ENCODE measurements at regions not wholly inside any gene's neighbourhood (a gene's known extent, or its start where the extent isn't known, plus 50 kb on each side); places are given as distances from the start of the nearest gene placed in this dataset.

DNA sequence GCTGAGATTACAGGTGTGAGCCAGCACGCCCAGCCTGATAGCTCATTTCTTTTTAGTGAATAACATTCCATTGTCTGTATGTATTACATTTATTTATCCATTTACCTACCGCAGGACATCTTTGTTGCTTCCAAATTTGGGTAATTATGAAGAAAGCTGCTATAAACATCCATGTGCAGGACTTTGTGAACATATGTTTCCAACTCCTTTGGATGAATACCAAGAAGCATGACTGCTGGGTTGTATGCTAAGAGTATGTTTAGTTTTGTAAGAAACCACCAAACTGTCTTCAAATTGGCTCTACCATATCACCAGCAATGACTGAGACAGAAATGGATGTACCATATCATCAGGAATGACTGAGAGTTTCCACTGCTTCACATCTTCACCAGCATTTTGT is 200.2 kb upstream of the TMEM196 start:
- Histone ChIP-seq H3K4me1 (ENCODE audit: insufficient read depth, poor library complexity, severe bottlenecking) (peaks cover 13% of the 10 kb centered on the region), H3K27ac (ENCODE audit: poor library complexity, severe bottlenecking) (no peak overlapping the region), H3K4me3 (ENCODE audit: severe bottlenecking) (no peak overlapping the region), H3K9me3 (ENCODE audit: severe bottlenecking) (no peaks in the 10 kb centered on the region), H3K27me3 (ENCODE audit: insufficient read depth, poor library complexity, severe bottlenecking) (no peaks in the 10 kb centered on the region), H3K36me3 (ENCODE audit: low read depth) (no peaks in the 10 kb centered on the region)
- no peak for ATAC-seq (ENCODE audit: low read depth)
- DNase-seq (ENCODE audit: low spot score) = no peak
- TF ChIP-seq, protein P1, sequence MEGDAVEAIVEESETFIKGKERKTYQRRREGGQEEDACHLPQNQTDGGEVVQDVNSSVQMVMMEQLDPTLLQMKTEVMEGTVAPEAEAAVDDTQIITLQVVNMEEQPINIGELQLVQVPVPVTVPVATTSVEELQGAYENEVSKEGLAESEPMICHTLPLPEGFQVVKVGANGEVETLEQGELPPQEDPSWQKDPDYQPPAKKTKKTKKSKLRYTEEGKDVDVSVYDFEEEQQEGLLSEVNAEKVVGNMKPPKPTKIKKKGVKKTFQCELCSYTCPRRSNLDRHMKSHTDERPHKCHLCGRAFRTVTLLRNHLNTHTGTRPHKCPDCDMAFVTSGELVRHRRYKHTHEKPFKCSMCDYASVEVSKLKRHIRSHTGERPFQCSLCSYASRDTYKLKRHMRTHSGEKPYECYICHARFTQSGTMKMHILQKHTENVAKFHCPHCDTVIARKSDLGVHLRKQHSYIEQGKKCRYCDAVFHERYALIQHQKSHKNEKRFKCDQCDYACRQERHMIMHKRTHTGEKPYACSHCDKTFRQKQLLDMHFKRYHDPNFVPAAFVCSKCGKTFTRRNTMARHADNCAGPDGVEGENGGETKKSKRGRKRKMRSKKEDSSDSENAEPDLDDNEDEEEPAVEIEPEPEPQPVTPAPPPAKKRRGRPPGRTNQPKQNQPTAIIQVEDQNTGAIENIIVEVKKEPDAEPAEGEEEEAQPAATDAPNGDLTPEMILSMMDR (IDR thresholded peaks at IDR 0.05; ENCODE audit: poor library complexity, severe bottlenecking) = no peak

DNA sequence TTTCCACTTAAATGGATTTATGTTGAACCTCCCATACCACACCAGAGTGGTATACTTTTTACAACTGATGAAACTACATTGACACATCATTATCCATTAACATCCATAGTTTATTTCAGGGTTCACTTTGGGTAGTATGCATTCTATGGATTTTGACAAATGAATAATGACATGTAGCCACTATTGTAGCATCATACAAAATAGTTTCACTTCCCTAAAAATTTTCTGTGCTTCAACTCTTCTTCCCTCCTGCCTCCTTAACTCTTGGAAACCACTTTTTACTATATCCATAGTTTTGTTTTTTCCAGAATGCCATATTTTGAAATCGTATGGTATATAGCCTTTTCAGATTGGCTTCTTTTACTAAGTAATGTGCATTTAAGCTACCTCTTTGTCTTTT is 199.5 kb upstream of the TMEM196 start:
- Histone ChIP-seq H3K36me3 (ENCODE audit: low read depth) (no peaks in the 10 kb centered on the region), H3K27me3 (ENCODE audit: insufficient read depth, poor library complexity, severe bottlenecking) (no peaks in the 10 kb centered on the region), H3K27ac (ENCODE audit: poor library complexity, severe bottlenecking) (no peak overlapping the region), H3K4me1 (ENCODE audit: insufficient read depth, poor library complexity, severe bottlenecking) (peaks cover 13% of the 10 kb centered on the region), H3K4me3 (ENCODE audit: severe bottlenecking) (no peak overlapping the region), H3K9me3 (ENCODE audit: severe bottlenecking) (no peaks in the 10 kb centered on the region)
- TF ChIP-seq, protein P1 (IDR thresholded peaks at IDR 0.05; ENCODE audit: poor library complexity, severe bottlenecking) = no peak
- DNase-seq (ENCODE audit: low spot score) = no peak
- ATAC-seq (ENCODE audit: low read depth) = no peak

DNA sequence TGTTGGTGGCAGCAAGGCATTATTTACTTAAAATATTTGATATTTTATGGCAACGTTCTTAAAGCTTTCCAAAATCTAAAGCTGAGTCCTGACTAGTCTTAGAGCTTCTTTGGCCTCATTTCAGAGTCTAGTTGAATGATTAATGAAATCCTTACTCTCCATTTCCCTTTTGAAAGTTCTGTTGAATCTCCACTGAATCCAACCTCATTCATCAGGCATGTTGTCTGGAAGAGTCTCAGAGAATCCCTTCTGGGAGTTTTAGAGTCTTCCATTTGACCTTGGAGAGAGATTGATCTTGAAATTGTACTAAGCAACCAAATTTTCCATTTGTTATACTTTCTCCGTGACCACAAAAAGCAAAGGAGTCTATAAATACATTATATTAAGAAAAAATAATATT is 198.5 kb upstream of the TMEM196 start:
- Histone ChIP-seq H3K4me1 (ENCODE audit: insufficient read depth, poor library complexity, severe bottlenecking) (peaks cover 13% of the 10 kb centered on the region), H3K27ac (ENCODE audit: poor library complexity, severe bottlenecking) (no peak overlapping the region), H3K27me3 (ENCODE audit: insufficient read depth, poor library complexity, severe bottlenecking) (no peaks in the 10 kb centered on the region), H3K9me3 (ENCODE audit: severe bottlenecking) (no peaks in the 10 kb centered on the region), H3K4me3 (ENCODE audit: severe bottlenecking) (no peak overlapping the region), H3K36me3 (ENCODE audit: low read depth) (no peaks in the 10 kb centered on the region)
- DNase-seq (ENCODE audit: low spot score) (no peak), ATAC-seq (ENCODE audit: low read depth) (no peak)
- TF ChIP-seq, protein P1 (IDR thresholded peaks at IDR 0.05; ENCODE audit: poor library complexity, severe bottlenecking) = no peak

DNA sequence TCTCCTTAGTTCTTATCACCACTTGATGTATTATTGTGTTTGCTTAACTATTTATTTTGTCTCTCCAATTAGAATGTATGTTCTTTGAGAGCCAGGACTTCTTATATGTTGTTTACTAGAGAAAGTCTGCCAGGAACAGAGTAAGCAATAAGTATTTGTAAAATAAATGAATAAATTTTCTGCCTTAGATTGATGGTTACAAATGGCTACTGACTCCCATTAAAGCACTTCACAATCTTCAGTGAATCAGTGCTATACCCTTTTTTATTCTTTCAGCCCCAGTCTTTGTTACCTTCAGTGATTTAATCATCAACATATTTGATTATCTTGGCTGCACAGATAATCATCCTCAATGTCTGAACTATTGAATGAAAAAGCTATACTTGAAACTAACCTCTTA is 197.1 kb upstream of the TMEM196 start:
- Histone ChIP-seq H3K4me3 (ENCODE audit: severe bottlenecking) (no peak overlapping the region), H3K27ac (ENCODE audit: poor library complexity, severe bottlenecking) (peak overlapping the region; percentile 55), H3K27me3 (ENCODE audit: insufficient read depth, poor library complexity, severe bottlenecking) (no peaks in the 10 kb centered on the region), H3K9me3 (ENCODE audit: severe bottlenecking) (no peaks in the 10 kb centered on the region), H3K36me3 (ENCODE audit: low read depth) (no peaks in the 10 kb centered on the region), H3K4me1 (ENCODE audit: insufficient read depth, poor library complexity, severe bottlenecking) (peaks cover 13% of the 10 kb centered on the region)
- TF ChIP-seq, protein P1 (IDR thresholded peaks at IDR 0.05; ENCODE audit: poor library complexity, severe bottlenecking) = no peak
- DNase-seq (ENCODE audit: low spot score) (no peak), ATAC-seq (ENCODE audit: low read depth) (no peak)

DNA sequence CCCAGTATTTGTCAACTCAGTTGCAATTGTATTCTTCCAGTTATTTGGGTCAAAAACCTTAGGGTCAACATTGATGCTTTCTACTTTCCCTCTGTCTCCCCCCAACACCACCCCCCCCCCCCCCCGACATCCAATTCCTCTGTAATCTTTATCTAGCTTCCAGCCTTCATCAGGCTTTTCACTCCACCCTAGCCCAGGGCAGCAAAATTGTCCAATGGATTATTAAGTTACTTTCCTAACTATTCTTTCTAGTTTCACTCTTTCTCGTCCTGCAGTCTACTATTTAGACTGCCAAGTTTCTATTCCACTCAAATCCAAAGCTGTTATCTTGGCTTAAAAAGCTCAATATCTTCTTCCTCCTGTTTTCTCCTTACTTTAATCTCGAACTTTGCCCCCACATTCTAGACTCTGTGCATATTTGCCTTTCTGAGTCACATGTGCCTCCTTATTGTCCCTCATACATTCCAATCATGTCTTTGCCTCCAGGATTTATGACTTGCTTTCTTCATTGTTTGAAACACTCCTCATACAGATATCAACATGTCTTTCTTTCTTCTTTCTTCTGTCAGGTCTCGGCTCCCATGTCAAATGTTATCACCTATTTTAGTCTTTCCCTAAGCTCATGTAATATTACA is 196.6 kb upstream of the TMEM196 start:
- Histone ChIP-seq H3K4me1 (ENCODE audit: insufficient read depth, poor library complexity, severe bottlenecking) (peaks cover 13% of the 10 kb centered on the region), H3K27ac (ENCODE audit: poor library complexity, severe bottlenecking) (peak overlapping the region; percentile 55), H3K9me3 (ENCODE audit: severe bottlenecking) (no peaks in the 10 kb centered on the region), H3K27me3 (ENCODE audit: insufficient read depth, poor library complexity, severe bottlenecking) (no peaks in the 10 kb centered on the region), H3K4me3 (ENCODE audit: severe bottlenecking) (no peak overlapping the region), H3K36me3 (ENCODE audit: low read depth) (no peaks in the 10 kb centered on the region)
- ATAC-seq (ENCODE audit: low read depth) (peak; percentile 83), DNase-seq (ENCODE audit: low spot score) (no peak)
- TF ChIP-seq, protein P1 (IDR thresholded peaks at IDR 0.05; ENCODE audit: poor library complexity, severe bottlenecking) = no peak

All from RWPE2 (cell line).